Loucy (cell line): ENCODE measurements at regions not wholly inside any gene's neighbourhood (a gene's known extent, or its start where the extent isn't known, plus 50 kb on each side); places are given as distances from the start of the nearest gene placed in this dataset.

Source experiments
- H2AFZ ChIP-seq: fragments of 200-600 bp; sonication (generic); 2 replicates; pipeline ENCODE4 v1.6.0; 2016; ENCODE audit warnings: antibody characterized with exemption, mild to moderate bottlenecking, low read length, moderate library complexity
- H3F3A ChIP-seq: fragments of 200-600 bp; 2 replicates; pipeline ENCODE4 v1.6.0; 2016; ENCODE audit warnings: antibody characterized with exemption, low read depth, mild to moderate bottlenecking
- H3K27me3 ChIP-seq: fragments of 200-600 bp; sonication (generic); 2 replicates; pipeline ENCODE4 v1.6.1; 2014; ENCODE audit warnings: low read length, mild to moderate bottlenecking; ENCODE audit not compliant: insufficient read depth, poor library complexity, severe bottlenecking
- H3K36me3 ChIP-seq: fragments of 200-600 bp; sonication (generic); 2 replicates; pipeline ENCODE4 v1.6.1; 2016; ENCODE audit warnings: low read length; ENCODE audit not compliant: insufficient read depth
- H3K4me1 ChIP-seq: fragments of 200-600 bp; sonication (generic); 2 replicates; pipeline ENCODE4 v1.5.1; 2014; ENCODE audit warnings: low read length, mild to moderate bottlenecking; ENCODE audit not compliant: insufficient read depth, poor library complexity, severe bottlenecking
- H3K4me2 ChIP-seq: fragments of 200-600 bp; sonication (generic); 2 replicates; pipeline ENCODE4 v1.6.0; 2014; ENCODE audit warnings: antibody characterized with exemption, low read length, low read depth, mild to moderate bottlenecking; ENCODE audit not compliant: poor library complexity, severe bottlenecking
- H3K4me3 ChIP-seq: fragments of 200-600 bp; sonication (generic); 2 replicates; pipeline ENCODE4 v1.5.1; 2014; ENCODE audit warnings: low read length, mild to moderate bottlenecking, mixed read lengths; ENCODE audit not compliant: poor library complexity, severe bottlenecking
- H3K79me2 ChIP-seq: fragments of 200-600 bp; sonication (generic); 2 replicates; pipeline ENCODE4 v1.6.1; 2014; ENCODE audit warnings: low read length; ENCODE audit not compliant: insufficient read depth
- H3K9ac ChIP-seq: fragments of 200-600 bp; sonication (generic); 2 replicates; pipeline ENCODE4 v1.6.0; 2014; ENCODE audit warnings: mild to moderate bottlenecking, low read depth, low read length, moderate library complexity; ENCODE audit not compliant: poor library complexity, severe bottlenecking
- H3K9me2 ChIP-seq: fragments of 200-600 bp; sonication (generic); replicated peaks from 2 replicates; pipeline ENCODE4 v1.6.1; 2016; ENCODE audit warnings: low read depth, low read length, mixed read lengths
- H3K9me3 ChIP-seq: fragments of 200-600 bp; sonication (generic); 2 replicates; pipeline ENCODE4 v1.6.1; 2014; ENCODE audit warnings: mild to moderate bottlenecking, antibody characterized with exemption, low read length, low read depth; ENCODE audit not compliant: insufficient read depth
- H4K20me1 ChIP-seq: fragments of 200-600 bp; sonication (generic); 2 replicates; pipeline ENCODE4 v1.6.0; 2014; ENCODE audit warnings: antibody characterized with exemption, low read length, mild to moderate bottlenecking; ENCODE audit not compliant: insufficient read depth, poor library complexity, severe bottlenecking
- CTCF ChIP-seq: fragments of 200-600 bp; sonication (generic); conservative IDR thresholded peaks from 2 replicates; pipeline ENCODE4 v1.5.1; 2014; ENCODE audit warnings: mild to moderate bottlenecking, antibody characterized with exemption, low read length
- EZH2phosphoT487 ChIP-seq: fragments of 200-600 bp; IDR thresholded peaks from 2 replicates; pipeline ENCODE4 v1.6.1; 2018; ENCODE audit warnings: antibody characterized with exemption, mild to moderate bottlenecking, moderate library complexity, borderline replicate concordance

DNA sequence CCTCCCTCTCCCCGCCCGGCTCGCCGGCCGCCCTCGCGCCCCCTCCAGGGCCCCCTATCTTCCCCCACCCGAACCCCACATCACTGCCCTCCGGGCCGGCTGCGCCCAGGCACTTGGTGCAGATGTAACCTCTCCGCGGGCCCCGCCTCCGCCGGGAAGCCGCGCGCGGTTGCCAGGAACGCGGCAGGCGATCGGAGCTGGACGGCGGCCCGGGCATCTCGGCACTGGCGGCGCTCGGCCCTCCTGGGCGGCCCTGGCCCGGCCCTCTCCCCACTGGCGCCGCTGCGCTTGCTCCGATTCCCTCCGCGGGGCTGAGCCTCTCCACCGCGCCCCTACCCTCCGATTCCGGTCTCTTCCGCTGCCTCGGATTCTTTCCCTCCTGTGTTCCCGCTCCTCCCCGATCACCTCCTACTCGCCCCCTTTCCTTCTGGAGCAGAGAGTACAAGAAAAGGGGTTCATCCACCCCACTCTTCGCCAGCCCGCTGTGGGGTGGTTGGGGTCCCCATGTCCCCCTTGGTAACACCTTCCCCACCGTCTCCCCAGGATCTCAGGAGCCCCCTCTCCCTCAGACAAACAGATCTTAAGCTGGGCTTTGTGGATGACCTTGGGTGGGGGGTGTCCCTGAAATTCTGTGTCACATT, 70.6 kb downstream of the C9orf50 start:
- Histone ChIP-seq H3K79me2 (no peaks in the 10 kb centered on the region), H3K9me2 (no peaks in the 10 kb centered on the region), H3K4me2 (no peak overlapping the region), H2AFZ (no peak overlapping the region), H3K4me3 (no peak overlapping the region), H3K9me3 (no peaks in the 10 kb centered on the region), H3F3A (no peaks in the 10 kb centered on the region), H3K27me3 (no peaks in the 10 kb centered on the region), H3K4me1 (no peaks in the 10 kb centered on the region), H3K9ac (no peak overlapping the region), H3K36me3 (no peaks in the 10 kb centered on the region), H4K20me1 (no peaks in the 10 kb centered on the region)
- no peak for TF ChIP-seq CTCF
- no peak for TF ChIP-seq EZH2phosphoT487

GRCh38 chr9:129549684-129550083, 71.2 kb downstream of the C9orf50 start:
- Histone ChIP-seq H3K9me3 (no peaks in the 10 kb centered on the region), H3K9me2 (no peaks in the 10 kb centered on the region), H2AFZ (no peak overlapping the region), H4K20me1 (no peaks in the 10 kb centered on the region), H3K36me3 (no peaks in the 10 kb centered on the region), H3K4me3 (no peak overlapping the region), H3K9ac (no peak overlapping the region), H3K79me2 (no peaks in the 10 kb centered on the region), H3K4me1 (no peaks in the 10 kb centered on the region), H3F3A (no peaks in the 10 kb centered on the region), H3K27me3 (no peaks in the 10 kb centered on the region), H3K4me2 (no peak overlapping the region)
- TF ChIP-seq EZH2phosphoT487 (no peak), CTCF (no peak)

DNA sequence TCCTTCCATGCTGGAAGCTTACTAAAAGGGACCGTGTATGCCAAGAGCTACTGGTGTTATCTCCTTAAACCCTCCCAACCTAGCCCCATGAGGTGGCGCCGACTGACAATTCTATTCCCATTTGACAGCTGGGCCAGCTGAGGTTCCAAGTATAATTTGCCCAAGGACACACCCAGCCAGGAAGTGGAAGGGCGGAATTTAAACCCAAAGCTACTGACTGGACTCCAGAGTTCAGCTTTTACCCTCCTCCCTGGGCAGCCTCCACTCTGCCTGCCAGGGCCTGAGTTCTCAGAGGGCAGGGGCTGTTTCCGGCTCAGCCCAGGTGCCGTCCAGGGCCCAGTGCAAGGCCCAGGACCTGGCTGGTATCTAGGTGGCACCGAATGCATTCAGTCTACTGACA, 71.8 kb downstream of the C9orf50 start:
- Histone ChIP-seq H4K20me1 (no peaks in the 10 kb centered on the region), H3K9ac (no peak overlapping the region), H2AFZ (no peak overlapping the region), H3F3A (no peaks in the 10 kb centered on the region), H3K4me2 (no peak overlapping the region), H3K27me3 (no peaks in the 10 kb centered on the region), H3K79me2 (no peaks in the 10 kb centered on the region), H3K4me1 (no peaks in the 10 kb centered on the region), H3K9me3 (no peaks in the 10 kb centered on the region), H3K36me3 (no peaks in the 10 kb centered on the region), H3K9me2 (no peaks in the 10 kb centered on the region), H3K4me3 (no peak overlapping the region)
- no peak for TF ChIP-seq EZH2phosphoT487
- TF ChIP-seq CTCF, result no peak
